A673 (cell line): ENCODE measurements at regions not wholly inside any gene's neighbourhood (a gene's known extent, or its start where the extent isn't known, plus 50 kb on each side); places are given as distances from the start of the nearest gene placed in this dataset.

Source experiments
- BruUV-seq: library from RNA; stranded (reverse); fragments of 400-500 nt; replicated peaks from 2 replicates; lab custom pipeline; 2021; lab: Mats Ljungman, UMichigan
- CTCF ChIA-PET: fragments of 300-600 bp; sonication (Branson Sonifier 250); formaldehyde crosslinking; loops from one replicate; lab custom pipeline; 2022; ENCODE audit warnings: antibody characterized with exemption; lab: Charles Lee
- POLR2A ChIA-PET: fragments of 300-600 bp; sonication (Branson Sonifier 250); formaldehyde crosslinking; loops from one replicate; lab custom pipeline; 2022; ENCODE audit warnings: antibody characterized with exemption; ENCODE audit not compliant: low non-redundant PET; lab: Charles Lee
- DNase-seq: peaks from one replicate; pipeline ENCODE4 v3.0.0-alpha.2; 2015; ENCODE audit warnings: low spot score
- H3K27ac ChIP-seq: fragments of 200-600 bp; sonication (generic); 2 replicates; pipeline ENCODE4 v1.5.1; 2016; ENCODE audit warnings: mixed run types, low read depth, mild to moderate bottlenecking, mixed read lengths, antibody characterized with exemption, low read length; ENCODE audit not compliant: poor library complexity, severe bottlenecking
- H3K27me3 ChIP-seq: fragments of 200-600 bp; sonication (generic); replicated peaks from 2 replicates; pipeline ENCODE4 v1.6.1; 2017; ENCODE audit warnings: mixed run types, low read depth, mild to moderate bottlenecking, mixed read lengths, antibody characterized with exemption, low read length; ENCODE audit not compliant: insufficient read depth, poor library complexity
- H3K36me3 ChIP-seq: fragments of 200-600 bp; sonication (generic); 2 replicates; pipeline ENCODE4 v1.6.1; 2016; ENCODE audit warnings: mixed run types, mild to moderate bottlenecking, mixed read lengths, antibody characterized with exemption, low read length; ENCODE audit not compliant: insufficient read depth, poor library complexity, severe bottlenecking
- H3K4me1 ChIP-seq: fragments of 200-600 bp; sonication (generic); 2 replicates; pipeline ENCODE4 v1.6.1; 2017; ENCODE audit warnings: mixed run types, mild to moderate bottlenecking, mixed read lengths, antibody characterized with exemption, low read length; ENCODE audit not compliant: insufficient read depth, poor library complexity, severe bottlenecking
- H3K4me3 ChIP-seq: fragments of 200-600 bp; sonication (generic); 2 replicates; pipeline ENCODE4 v1.5.1; 2016; ENCODE audit warnings: low read depth, mixed run types, mild to moderate bottlenecking, mixed read lengths, low read length; ENCODE audit not compliant: poor library complexity, severe bottlenecking
- H3K9me3 ChIP-seq: fragments of 200-600 bp; sonication (generic); 2 replicates; pipeline ENCODE4 v1.6.1; 2016; ENCODE audit warnings: mixed run types, low read depth, mild to moderate bottlenecking, mixed read lengths, antibody characterized with exemption, low read length; ENCODE audit not compliant: poor library complexity, severe bottlenecking
- EZH2 ChIP-seq: fragments of 200-600 bp; sonication (generic); IDR thresholded peaks from 2 replicates; pipeline ENCODE4 v1.6.1; 2017; ENCODE audit warnings: borderline replicate concordance, low read depth, mild to moderate bottlenecking, mixed read lengths, antibody characterized with exemption, low read length; ENCODE audit not compliant: poor library complexity, severe bottlenecking
- intact Hi-C: fragments of 100-400 bp; cut with micrococcal nuclease; formaldehyde crosslinking; loops from one replicate; pipeline ENCODE4 v1.10.0; 2022; ENCODE audit not compliant: unreplicated experiment
- TF ChIP-seq, protein P1 (sequence below): fragments of 300-800, 200-600 bp; sonication (generic); conservative IDR thresholded peaks from 2 replicates; pipeline ENCODE4 v1.5.1; 2017; ENCODE audit warnings: low read depth, mild to moderate bottlenecking, antibody characterized with exemption, low read length, moderate library complexity, mixed read lengths

DNA sequence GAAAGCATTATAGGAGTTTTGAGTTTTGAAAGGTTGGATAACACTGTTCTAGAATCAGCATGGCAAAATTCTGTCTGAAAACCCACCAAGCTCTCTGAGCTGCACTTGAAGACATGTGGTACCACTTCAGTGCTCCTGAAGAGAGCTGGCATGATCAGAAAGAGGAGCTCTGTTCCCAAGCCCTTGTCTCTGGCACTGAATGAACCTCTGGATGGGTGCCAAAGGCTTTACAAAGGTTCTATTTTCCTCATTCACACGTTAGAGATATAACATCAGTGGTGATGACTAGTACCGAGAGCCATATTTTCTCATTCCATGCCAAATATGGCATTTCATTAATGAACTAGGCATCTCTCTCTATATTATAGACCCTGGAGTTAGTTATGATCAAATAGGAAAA lies 301.8 kb upstream of the ID4 start:
- no peaks in the 10 kb centered on the region for H3K9me3 ChIP-seq
- POLR2A ChIA-PET, result no interaction called here

DNA sequence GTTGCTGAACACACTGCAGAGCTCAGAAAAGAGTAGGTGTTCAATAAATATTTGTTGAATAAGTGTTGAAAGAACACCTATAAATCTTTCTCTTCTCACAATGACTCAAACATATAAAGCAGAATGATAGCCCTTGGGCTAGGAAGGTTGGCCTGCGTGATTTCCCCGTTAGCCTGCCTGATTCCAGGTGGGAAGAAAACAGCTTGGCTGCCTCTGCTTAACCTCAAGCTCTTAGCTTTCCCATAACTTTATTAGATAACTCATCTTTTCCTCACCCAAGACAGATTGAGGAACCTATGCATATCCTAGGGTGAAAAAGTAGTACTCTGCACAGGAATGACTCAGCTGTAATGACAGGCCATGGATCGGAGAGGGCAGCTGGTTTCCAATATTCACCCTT lies 300.3 kb upstream of the ID4 start:
- Histone ChIP-seq H3K27me3 (no peaks in the 10 kb centered on the region), H3K27ac (no peak overlapping the region), H3K9me3 (no peaks in the 10 kb centered on the region), H3K36me3 (no peaks in the 10 kb centered on the region), H3K4me3 (no peak overlapping the region), H3K4me1 (no peaks in the 10 kb centered on the region)
- intact Hi-C loops, result no loop called here
- ChIA-PET POLR2A (no interaction called here), CTCF (no interaction called here)
- TF ChIP-seq, protein P1, sequence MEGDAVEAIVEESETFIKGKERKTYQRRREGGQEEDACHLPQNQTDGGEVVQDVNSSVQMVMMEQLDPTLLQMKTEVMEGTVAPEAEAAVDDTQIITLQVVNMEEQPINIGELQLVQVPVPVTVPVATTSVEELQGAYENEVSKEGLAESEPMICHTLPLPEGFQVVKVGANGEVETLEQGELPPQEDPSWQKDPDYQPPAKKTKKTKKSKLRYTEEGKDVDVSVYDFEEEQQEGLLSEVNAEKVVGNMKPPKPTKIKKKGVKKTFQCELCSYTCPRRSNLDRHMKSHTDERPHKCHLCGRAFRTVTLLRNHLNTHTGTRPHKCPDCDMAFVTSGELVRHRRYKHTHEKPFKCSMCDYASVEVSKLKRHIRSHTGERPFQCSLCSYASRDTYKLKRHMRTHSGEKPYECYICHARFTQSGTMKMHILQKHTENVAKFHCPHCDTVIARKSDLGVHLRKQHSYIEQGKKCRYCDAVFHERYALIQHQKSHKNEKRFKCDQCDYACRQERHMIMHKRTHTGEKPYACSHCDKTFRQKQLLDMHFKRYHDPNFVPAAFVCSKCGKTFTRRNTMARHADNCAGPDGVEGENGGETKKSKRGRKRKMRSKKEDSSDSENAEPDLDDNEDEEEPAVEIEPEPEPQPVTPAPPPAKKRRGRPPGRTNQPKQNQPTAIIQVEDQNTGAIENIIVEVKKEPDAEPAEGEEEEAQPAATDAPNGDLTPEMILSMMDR, result no peak
- no peak for TF ChIP-seq EZH2
- no peak for DNase-seq
- no TSS peak for BruUV-seq

More for the DNA sequence above, 301.8 kb upstream of the ID4 start:
- no peak overlapping the region for H3K4me3 ChIP-seq
- no peaks in the 10 kb centered on the region for H3K4me1 ChIP-seq
- CTCF ChIA-PET, result no interaction called here
- DNase-seq, result no peak
- TF ChIP-seq, protein P1, result no peak
- TF ChIP-seq EZH2, result no peak
- no peak overlapping the region for H3K27ac ChIP-seq
- intact Hi-C loops, result no loop called here
- H3K27me3 ChIP-seq, result no peaks in the 10 kb centered on the region
- BruUV-seq, result no TSS peak
- no peaks in the 10 kb centered on the region for H3K36me3 ChIP-seq

DNA sequence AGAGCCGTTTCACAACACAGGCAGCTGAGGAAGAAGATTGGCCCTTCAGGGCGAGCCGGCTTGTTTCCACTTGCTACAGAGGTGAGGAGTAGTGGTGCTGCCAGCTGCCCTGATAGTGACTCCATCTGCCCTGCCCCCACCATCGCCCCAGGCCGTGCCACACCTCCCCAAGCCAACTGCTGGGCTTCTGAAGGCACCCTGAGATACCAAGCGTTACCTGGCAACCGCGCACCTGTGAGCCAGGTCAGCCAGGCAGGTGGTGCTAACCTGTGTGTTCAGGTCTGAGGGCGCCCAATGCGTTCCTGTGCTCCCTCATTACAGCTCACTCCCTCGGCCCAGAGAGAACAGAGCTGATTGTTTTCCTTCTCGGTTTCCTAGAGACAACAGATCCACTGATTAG lies 299.1 kb upstream of the ID4 start:
- POLR2A ChIA-PET, result no interaction called here
- no peak for TF ChIP-seq EZH2
- TF ChIP-seq, protein P1, result no peak
- Histone ChIP-seq H3K27ac (no peak overlapping the region), H3K27me3 (no peaks in the 10 kb centered on the region), H3K4me3 (no peak overlapping the region), H3K4me1 (no peaks in the 10 kb centered on the region), H3K36me3 (no peaks in the 10 kb centered on the region), H3K9me3 (no peaks in the 10 kb centered on the region)
- no TSS peak for BruUV-seq
- DNase-seq, result no peak
- CTCF ChIA-PET, result no interaction called here
- intact Hi-C loops, result no loop called here
